HG03521 (cell line): ENCODE measurements at regions not wholly inside any gene's neighbourhood (a gene's known extent, or its start where the extent isn't known, plus 50 kb on each side); places are given as distances from the start of the nearest gene placed in this dataset.

Experiments
- ATAC-seq: cut with Tn5 transposase; IDR thresholded peaks from one replicate; pipeline ENCODE4 v1.9.1; 2021; ENCODE audit warnings: mild to moderate bottlenecking, moderate library complexity; ENCODE audit not compliant: unreplicated experiment

GRCh38 chr3:181855825-181856224 is 144.1 kb downstream of the SOX2 start:
- ATAC-seq: no peak

- ATAC-seq: no peak
Measured at GRCh38 chr3:181859518-181859917, 147.8 kb downstream of the SOX2 start.

- ATAC-seq: no peak
Measured at GRCh38 chr3:181860235-181860634, 148.5 kb downstream of the SOX2 start.

- no peak for ATAC-seq
Measured at GRCh38 chr3:181862502-181862901, 150.8 kb downstream of the SOX2 start.

- no peak for ATAC-seq
Measured at GRCh38 chr3:181868576-181869082, 156.9 kb downstream of the SOX2 start.

GRCh38 chr3:181872887-181873286 is 161.2 kb downstream of the SOX2 start:
- no peak for ATAC-seq

GRCh38 chr3:181879926-181880325 is 168.2 kb downstream of the SOX2 start:
- ATAC-seq: no peak

GRCh38 chr3:181880331-181880730 is 168.6 kb downstream of the SOX2 start:
- no peak for ATAC-seq

- no peak for ATAC-seq
Measured at GRCh38 chr3:181881749-181882148, 170.0 kb downstream of the SOX2 start.

- ATAC-seq: no peak
Measured at GRCh38 chr3:181885868-181886630, 174.3 kb downstream of the SOX2 start.

GRCh38 chr3:181886676-181887075 is 175.0 kb downstream of the SOX2 start:
- ATAC-seq: no peak

- ATAC-seq: no peak
Measured at GRCh38 chr3:181887685-181888084, 176.0 kb downstream of the SOX2 start.

GRCh38 chr3:181888234-181888633 is 176.5 kb downstream of the SOX2 start:
- ATAC-seq: no peak

GRCh38 chr3:181892848-181893247 is 181.1 kb downstream of the SOX2 start:
- no peak for ATAC-seq

- no peak for ATAC-seq
Measured at GRCh38 chr3:181896605-181897004, 184.9 kb downstream of the SOX2 start.

- no peak for ATAC-seq
Measured at GRCh38 chr3:181899702-181900101, 188.0 kb downstream of the SOX2 start.

GRCh38 chr3:181901626-181902025 is 189.9 kb downstream of the SOX2 start:
- ATAC-seq: no peak

GRCh38 chr3:181906338-181906737 is 194.6 kb downstream of the SOX2 start:
- no peak for ATAC-seq

- ATAC-seq: no peak
Measured at GRCh38 chr3:181909241-181909640, 197.5 kb downstream of the SOX2 start.

GRCh38 chr3:181912384-181912783 is 200.7 kb downstream of the SOX2 start:
- ATAC-seq: no peak

GRCh38 chr3:181913254-181913653 is 201.5 kb downstream of the SOX2 start:
- ATAC-seq: no peak

GRCh38 chr3:181915551-181915950 is 203.8 kb downstream of the SOX2 start:
- no peak for ATAC-seq

GRCh38 chr3:181916013-181916412 is 204.3 kb downstream of the SOX2 start:
- no peak for ATAC-seq
